ENCODE measurements at regions not wholly inside any gene's neighbourhood (a gene's known extent, or its start where the extent isn't known, plus 50 kb on each side); places are given as distances from the start of the nearest gene placed in this dataset.
"Not testable (repeated sequence)": the region's sequence is repeated elsewhere in the genome, so short reads cannot be mapped to it uniquely, and the experiment has no call there.

- WGBS, result 84% methylated on average over 2 of the region's 2 CpGs
- Histone ChIP-seq H3K4me1 (ENCODE audit: insufficient read depth, low read length) (no peaks in the 10 kb centered on the region), H3K27ac (ENCODE audit: low read depth, low read length) (no peak overlapping the region), H3K4me3 (ENCODE audit: low read length) (no peak overlapping the region), H3K9ac (ENCODE audit: low read depth, low read length) (no peak overlapping the region), H3K9me3 (ENCODE audit: insufficient read depth, low read depth, low read length) (no peaks in the 10 kb centered on the region), H3K36me3 (ENCODE audit: insufficient read depth, low read length) (no peaks in the 10 kb centered on the region), H3K27me3 (ENCODE audit: insufficient read depth, low read length) (peaks cover 97% of the 10 kb centered on the region)
These were observed 115.4 kb downstream of the VPREB1 start for GRCh38 chr22:22360014-22360413.

GRCh38 chr22:22362311-22362710, 117.7 kb downstream of the VPREB1 start:
- H3K27me3 ChIP-seq (ENCODE audit: insufficient read depth, low read length), result peaks cover 97% of the 10 kb centered on the region
- H3K9ac ChIP-seq (ENCODE audit: low read depth, low read length), result no peak overlapping the region
- H3K27ac ChIP-seq (ENCODE audit: low read depth, low read length), result no peak overlapping the region
- no peaks in the 10 kb centered on the region for H3K4me1 ChIP-seq (ENCODE audit: insufficient read depth, low read length)
- H3K9me3 ChIP-seq (ENCODE audit: insufficient read depth, low read depth, low read length), result no peaks in the 10 kb centered on the region
- no peak overlapping the region for H3K4me3 ChIP-seq (ENCODE audit: low read length)
- no peaks in the 10 kb centered on the region for H3K36me3 ChIP-seq (ENCODE audit: insufficient read depth, low read length)

GRCh38 chr22:22362936-22363335, 118.3 kb downstream of the VPREB1 start:
- 62% methylated on average over 6 of the region's 6 CpGs for WGBS
- H3K9me3 ChIP-seq (ENCODE audit: insufficient read depth, low read depth, low read length), result no peaks in the 10 kb centered on the region
- peaks cover 99% of the 10 kb centered on the region for H3K27me3 ChIP-seq (ENCODE audit: insufficient read depth, low read length)
- H3K27ac ChIP-seq (ENCODE audit: low read depth, low read length), result no peak overlapping the region
- H3K4me3 ChIP-seq (ENCODE audit: low read length), result no peak overlapping the region
- H3K36me3 ChIP-seq (ENCODE audit: insufficient read depth, low read length), result no peaks in the 10 kb centered on the region
- no peak overlapping the region for H3K9ac ChIP-seq (ENCODE audit: low read depth, low read length)
- no peaks in the 10 kb centered on the region for H3K4me1 ChIP-seq (ENCODE audit: insufficient read depth, low read length)

GRCh38 chr22:22364207-22364606, 119.6 kb downstream of the VPREB1 start:
- Histone ChIP-seq H3K4me1 (ENCODE audit: insufficient read depth, low read length) (no peaks in the 10 kb centered on the region), H3K9me3 (ENCODE audit: insufficient read depth, low read depth, low read length) (no peaks in the 10 kb centered on the region), H3K36me3 (ENCODE audit: insufficient read depth, low read length) (no peaks in the 10 kb centered on the region), H3K4me3 (ENCODE audit: low read length) (no peak overlapping the region), H3K9ac (ENCODE audit: low read depth, low read length) (no peak overlapping the region), H3K27ac (ENCODE audit: low read depth, low read length) (no peak overlapping the region), H3K27me3 (ENCODE audit: insufficient read depth, low read length) (peaks cover 99% of the 10 kb centered on the region)

- 49% methylated on average over 3 of the region's 3 CpGs for WGBS
- Histone ChIP-seq H3K9ac (ENCODE audit: low read depth, low read length) (no peak overlapping the region), H3K4me3 (ENCODE audit: low read length) (no peak overlapping the region), H3K9me3 (ENCODE audit: insufficient read depth, low read depth, low read length) (no peaks in the 10 kb centered on the region), H3K27ac (ENCODE audit: low read depth, low read length) (no peak overlapping the region), H3K4me1 (ENCODE audit: insufficient read depth, low read length) (no peaks in the 10 kb centered on the region), H3K36me3 (ENCODE audit: insufficient read depth, low read length) (no peaks in the 10 kb centered on the region), H3K27me3 (ENCODE audit: insufficient read depth, low read length) (peaks cover 100% of the 10 kb centered on the region)
These were observed 122.0 kb downstream of the VPREB1 start for GRCh38 chr22:22366537-22366936.

GRCh38 chr22:22368516-22368915, 123.9 kb downstream of the VPREB1 start:
- Histone ChIP-seq H3K4me1 (ENCODE audit: insufficient read depth, low read length) (no peaks in the 10 kb centered on the region), H3K9ac (ENCODE audit: low read depth, low read length) (no peak overlapping the region), H3K9me3 (ENCODE audit: insufficient read depth, low read depth, low read length) (no peaks in the 10 kb centered on the region), H3K27ac (ENCODE audit: low read depth, low read length) (no peak overlapping the region), H3K4me3 (ENCODE audit: low read length) (no peak overlapping the region), H3K27me3 (ENCODE audit: insufficient read depth, low read length) (peaks cover 100% of the 10 kb centered on the region), H3K36me3 (ENCODE audit: insufficient read depth, low read length) (no peaks in the 10 kb centered on the region)
- 92% methylated on average over 2 of the region's 2 CpGs for WGBS

GRCh38 chr22:22369219-22369963, 124.8 kb downstream of the VPREB1 start:
- 23% methylated on average over 2 of the region's 2 CpGs for WGBS
- H3K36me3 ChIP-seq (ENCODE audit: insufficient read depth, low read length); H3K4me1 ChIP-seq (ENCODE audit: insufficient read depth, low read length); H3K9me3 ChIP-seq (ENCODE audit: insufficient read depth, low read depth, low read length); H3K9ac ChIP-seq (ENCODE audit: low read depth, low read length); H3K27ac ChIP-seq (ENCODE audit: low read depth, low read length); H3K4me3 ChIP-seq (ENCODE audit: low read length): not testable (repeated sequence)
- peaks cover 100% of the 10 kb centered on the region for H3K27me3 ChIP-seq (ENCODE audit: insufficient read depth, low read length)

GRCh38 chr22:22369964-22370270, 125.3 kb downstream of the VPREB1 start:
- no peaks in the 10 kb centered on the region for H3K9me3 ChIP-seq (ENCODE audit: insufficient read depth, low read depth, low read length)
- WGBS, result 93% methylated on average over 4 of the region's 4 CpGs
- H3K4me3 ChIP-seq (ENCODE audit: low read length), result no peak overlapping the region
- peaks cover 100% of the 10 kb centered on the region for H3K27me3 ChIP-seq (ENCODE audit: insufficient read depth, low read length)
- H3K4me1 ChIP-seq (ENCODE audit: insufficient read depth, low read length), result no peaks in the 10 kb centered on the region
- H3K36me3 ChIP-seq (ENCODE audit: insufficient read depth, low read length), result no peaks in the 10 kb centered on the region
- H3K27ac ChIP-seq (ENCODE audit: low read depth, low read length), result no peak overlapping the region
- H3K9ac ChIP-seq (ENCODE audit: low read depth, low read length), result no peak overlapping the region

GRCh38 chr22:22371031-22371541, 126.5 kb downstream of the VPREB1 start:
- Histone ChIP-seq H3K36me3 (ENCODE audit: insufficient read depth, low read length) (no peaks in the 10 kb centered on the region), H3K9me3 (ENCODE audit: insufficient read depth, low read depth, low read length) (no peaks in the 10 kb centered on the region), H3K27me3 (ENCODE audit: insufficient read depth, low read length) (peaks cover 100% of the 10 kb centered on the region), H3K9ac (ENCODE audit: low read depth, low read length) (no peak overlapping the region), H3K4me1 (ENCODE audit: insufficient read depth, low read length) (no peaks in the 10 kb centered on the region), H3K4me3 (ENCODE audit: low read length) (no peak overlapping the region), H3K27ac (ENCODE audit: low read depth, low read length) (no peak overlapping the region)
- WGBS, result 26% methylated on average over 2 of the region's 2 CpGs

- Histone ChIP-seq H3K27me3 (ENCODE audit: insufficient read depth, low read length) (peaks cover 100% of the 10 kb centered on the region), H3K27ac (ENCODE audit: low read depth, low read length) (no peak overlapping the region)
- WGBS, result 90% methylated on average over 6 of the region's 6 CpGs
These were observed 127.5 kb downstream of the VPREB1 start for GRCh38 chr22:22372086-22372485.

GRCh38 chr22:22374163-22374562, 129.6 kb downstream of the VPREB1 start:
- Histone ChIP-seq H3K4me3 (ENCODE audit: low read length) (no peak overlapping the region), H3K27ac (ENCODE audit: low read depth, low read length) (no peak overlapping the region), H3K27me3 (ENCODE audit: insufficient read depth, low read length) (peaks cover 100% of the 10 kb centered on the region), H3K9ac (ENCODE audit: low read depth, low read length) (no peak overlapping the region), H3K4me1 (ENCODE audit: insufficient read depth, low read length) (no peaks in the 10 kb centered on the region), H3K9me3 (ENCODE audit: insufficient read depth, low read depth, low read length) (no peaks in the 10 kb centered on the region), H3K36me3 (ENCODE audit: insufficient read depth, low read length) (no peaks in the 10 kb centered on the region)
- WGBS, result 61% methylated on average over 2 of the region's 2 CpGs

More at GRCh38 chr22:22372086-22372485, 127.5 kb downstream of the VPREB1 start:
- Histone ChIP-seq H3K36me3 (ENCODE audit: insufficient read depth, low read length) (no peaks in the 10 kb centered on the region), H3K4me3 (ENCODE audit: low read length) (no peak overlapping the region), H3K9ac (ENCODE audit: low read depth, low read length) (no peak overlapping the region), H3K9me3 (ENCODE audit: insufficient read depth, low read depth, low read length) (no peaks in the 10 kb centered on the region), H3K4me1 (ENCODE audit: insufficient read depth, low read length) (no peaks in the 10 kb centered on the region)

GRCh38 chr22:22374579-22374978, 130.0 kb downstream of the VPREB1 start:
- Histone ChIP-seq H3K27me3 (ENCODE audit: insufficient read depth, low read length) (peaks cover 100% of the 10 kb centered on the region), H3K36me3 (ENCODE audit: insufficient read depth, low read length) (no peaks in the 10 kb centered on the region), H3K9me3 (ENCODE audit: insufficient read depth, low read depth, low read length) (no peaks in the 10 kb centered on the region), H3K4me3 (ENCODE audit: low read length) (no peak overlapping the region), H3K27ac (ENCODE audit: low read depth, low read length) (no peak overlapping the region), H3K4me1 (ENCODE audit: insufficient read depth, low read length) (no peaks in the 10 kb centered on the region), H3K9ac (ENCODE audit: low read depth, low read length) (no peak overlapping the region)
- 82% methylated on average over 3 of the region's 5 CpGs for WGBS

Data from HUES64 (cell line).